NOMO-1 treated with dmso at 0.1 percent for 144 hours (cell line): ENCODE measurements at regions not wholly inside any gene's neighbourhood (a gene's known extent, or its start where the extent isn't known, plus 50 kb on each side); places are given as distances from the start of the nearest gene placed in this dataset.

Experiments used
- DNase-seq: peaks from one replicate; lab custom pipeline; 2025; ENCODE audit not compliant: unreplicated experiment; lab: John Stamatoyannopoulos, UW

- DNase-seq = no peak
Measured at GRCh38 chr12:116401565-116401964, 124.1 kb upstream of the MED13L start.

GRCh38 chr12:116402163-116402939, 124.9 kb upstream of the MED13L start:
- no peak for DNase-seq

GRCh38 chr12:116403546-116403945, 126.1 kb upstream of the MED13L start:
- DNase-seq = no peak

GRCh38 chr12:116404247-116404646, 126.8 kb upstream of the MED13L start:
- DNase-seq = no peak

GRCh38 chr12:116404913-116405611, 127.6 kb upstream of the MED13L start:
- no peak for DNase-seq

- peak; percentile 79 for DNase-seq
Measured at GRCh38 chr12:116406529-116406928, 129.0 kb upstream of the MED13L start.

- no peak for DNase-seq
Measured at GRCh38 chr12:116408489-116409250, 131.2 kb upstream of the MED13L start.

GRCh38 chr12:116411977-116412376, 134.5 kb upstream of the MED13L start:
- no peak for DNase-seq

GRCh38 chr12:116414891-116415290, 137.4 kb upstream of the MED13L start:
- no peak for DNase-seq

- DNase-seq = no peak
Measured at GRCh38 chr12:116415408-116416108, 138.1 kb upstream of the MED13L start.

- DNase-seq = no peak
Measured at GRCh38 chr12:116416166-116416565, 138.7 kb upstream of the MED13L start.

GRCh38 chr12:116418551-116418950, 140.6 kb upstream of the MAP1LC3B2 start:
- DNase-seq = no peak

GRCh38 chr12:116420227-116420880, 138.8 kb upstream of the MAP1LC3B2 start:
- DNase-seq = no peak

- no peak for DNase-seq
Measured at GRCh38 chr12:116421785-116422538, 137.2 kb upstream of the MAP1LC3B2 start.

GRCh38 chr12:116423094-116423493, 136.1 kb upstream of the MAP1LC3B2 start:
- no peak for DNase-seq

- DNase-seq = no peak
Measured at GRCh38 chr12:116425256-116426193, 133.7 kb upstream of the MAP1LC3B2 start.

- no peak for DNase-seq
Measured at GRCh38 chr12:116426391-116427136, 132.6 kb upstream of the MAP1LC3B2 start.
